ENCODE measurements at regions not wholly inside any gene's neighbourhood (a gene's known extent, or its start where the extent isn't known, plus 50 kb on each side); places are given as distances from the start of the nearest gene placed in this dataset.

DNA sequence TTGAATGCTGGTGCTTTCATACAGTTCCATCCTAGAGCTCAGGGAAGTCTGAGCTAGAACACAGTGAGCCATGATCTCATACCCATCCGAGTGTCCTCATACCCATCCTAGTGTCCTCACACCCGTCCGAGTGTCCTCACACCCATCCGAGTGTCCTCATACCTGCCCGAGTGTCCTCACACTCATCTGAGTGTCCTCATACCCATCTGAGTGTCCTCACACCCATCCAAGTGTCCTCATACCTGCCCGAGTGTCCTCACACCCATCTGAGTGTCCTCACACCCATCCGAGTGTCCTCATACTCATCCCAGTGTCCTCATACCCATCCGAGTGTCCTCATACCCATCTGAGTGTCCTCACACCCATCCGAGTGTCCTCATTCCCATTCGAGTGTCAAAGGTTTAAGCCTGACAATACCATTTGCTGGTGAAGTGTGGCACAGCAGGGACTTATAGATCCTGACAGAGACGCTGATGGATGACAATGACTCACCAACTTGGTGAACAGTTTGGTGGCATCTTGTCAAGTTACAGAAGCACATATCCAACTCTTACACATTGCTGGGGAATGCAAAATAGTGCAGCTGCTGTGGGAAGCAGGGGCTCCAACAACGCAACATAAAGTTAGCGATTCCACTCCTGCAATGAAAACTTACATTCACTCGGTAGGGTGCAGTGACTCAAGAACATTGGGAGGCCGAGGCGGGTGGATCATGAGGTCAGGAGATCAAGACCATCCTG lies 77.0 kb upstream of the COL5A1 start:
- TF ChIP-seq GATA2 (IDR thresholded peaks at IDR 0.05; ENCODE audit: low read depth, low read length) = no peak

DNA sequence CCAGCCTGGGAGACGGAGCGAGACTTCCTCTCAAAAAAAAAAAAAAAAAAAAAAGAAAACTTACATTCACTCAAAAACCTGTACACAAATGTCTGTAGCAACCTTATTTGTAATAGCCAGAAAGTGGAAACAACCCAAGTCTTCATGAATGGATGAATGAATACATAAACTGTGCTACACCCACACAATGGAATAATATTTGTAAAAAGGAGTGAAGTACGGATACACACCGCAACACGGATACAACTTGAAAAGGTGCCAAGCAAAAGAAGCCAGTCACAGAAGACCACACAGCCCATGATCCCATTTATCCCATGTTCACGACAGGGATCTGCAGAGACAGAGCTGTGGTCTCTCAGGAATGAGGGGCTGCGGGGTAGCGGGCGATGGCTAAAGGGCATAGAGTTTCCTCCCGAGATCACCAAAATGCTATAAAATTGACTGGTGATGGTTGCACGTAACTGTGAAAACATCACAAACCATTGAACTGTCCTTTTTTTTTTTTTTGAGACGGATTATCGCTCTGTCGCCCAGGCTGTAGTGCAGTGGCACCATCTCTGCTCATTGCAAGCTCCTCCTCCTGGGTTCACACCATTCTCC lies 76.2 kb upstream of the COL5A1 start:
- TF ChIP-seq GATA3 (IDR thresholded peaks at IDR 0.05; ENCODE audit: low read depth, low read length) (no peak), GATA2 (IDR thresholded peaks at IDR 0.05; ENCODE audit: low read depth, low read length) (no peak)

DNA sequence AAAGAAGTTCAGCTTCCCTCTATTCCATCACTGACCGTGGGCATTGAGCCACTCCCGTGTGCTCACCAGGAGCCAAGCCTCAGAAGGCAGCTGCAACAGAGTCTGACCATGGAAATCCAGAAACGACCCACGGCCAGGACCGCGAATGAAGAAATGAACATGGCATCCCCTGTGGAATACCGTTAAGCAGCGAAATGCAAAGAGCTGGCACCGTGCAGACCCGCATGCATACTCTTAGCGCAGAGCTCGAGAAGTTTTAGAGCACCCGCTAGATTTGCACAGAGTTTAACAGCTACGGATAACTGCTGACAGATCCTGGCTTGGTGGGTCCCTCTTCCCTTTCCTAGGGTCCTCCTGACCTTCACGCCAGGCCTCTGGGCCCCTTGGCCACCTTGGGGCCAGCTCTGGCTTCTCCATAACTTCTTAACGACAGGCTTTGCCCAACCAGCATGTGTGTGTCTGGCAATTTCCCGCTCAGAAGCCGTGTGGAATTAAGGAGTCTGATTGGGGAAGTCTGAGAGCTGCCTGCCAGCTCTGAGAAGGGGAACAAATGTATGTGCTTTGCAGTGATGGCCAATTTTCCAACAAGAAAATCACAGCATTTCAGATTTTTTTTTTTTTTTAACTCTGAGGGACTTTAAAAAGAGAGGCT lies 75.3 kb upstream of the COL5A1 start:
- TF ChIP-seq GATA3 (IDR thresholded peaks at IDR 0.05; ENCODE audit: low read depth, low read length) (no peak), GATA2 (IDR thresholded peaks at IDR 0.05; ENCODE audit: low read depth, low read length) (no peak)

DNA sequence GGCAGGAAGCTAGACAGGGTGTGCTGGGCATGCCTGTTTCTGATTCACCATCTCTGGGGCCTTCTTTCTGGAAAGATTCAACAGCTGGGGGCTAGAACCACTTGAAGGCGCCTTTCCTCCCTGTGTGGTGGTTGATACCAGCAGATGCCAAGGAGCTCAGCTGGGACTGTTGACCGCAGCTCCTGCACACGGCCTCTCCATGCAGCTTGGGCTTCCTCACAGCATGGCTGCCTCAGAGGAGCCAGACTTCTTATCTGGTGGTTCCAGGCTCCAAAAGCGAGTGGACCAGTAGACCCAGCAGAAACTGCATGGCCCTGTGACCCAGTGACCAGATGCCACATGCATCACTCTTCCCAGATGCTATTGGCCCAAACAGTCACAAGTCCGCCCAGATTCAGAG lies 74.7 kb upstream of the COL5A1 start:
- TF ChIP-seq GATA2 (IDR thresholded peaks at IDR 0.05; ENCODE audit: low read depth, low read length) = no peak
- TF ChIP-seq GATA3 (IDR thresholded peaks at IDR 0.05; ENCODE audit: low read depth, low read length) = no peak

DNA sequence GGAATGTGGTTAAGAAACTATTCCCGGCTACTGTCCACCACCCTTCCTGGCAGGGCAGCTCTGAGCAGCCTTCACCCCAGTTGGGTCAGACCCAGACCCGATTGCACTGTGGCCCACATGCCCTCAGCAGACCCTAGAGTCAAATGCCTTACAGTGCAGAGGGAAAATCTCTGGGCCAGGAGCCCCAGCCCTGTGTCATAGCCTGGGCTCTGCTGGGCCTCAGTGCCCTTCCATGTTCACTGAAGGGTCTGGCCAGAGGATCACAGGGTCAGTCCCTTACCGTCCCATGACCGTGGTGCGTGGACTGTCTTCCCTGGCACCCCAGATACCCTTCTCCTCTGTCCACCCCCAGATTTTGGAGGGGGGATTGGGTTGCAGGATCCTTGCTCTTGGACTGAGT lies 73.5 kb upstream of the COL5A1 start:
- TF ChIP-seq GATA2 (IDR thresholded peaks at IDR 0.05; ENCODE audit: low read depth, low read length) (no peak), GATA3 (IDR thresholded peaks at IDR 0.05; ENCODE audit: low read depth, low read length) (no peak)

DNA sequence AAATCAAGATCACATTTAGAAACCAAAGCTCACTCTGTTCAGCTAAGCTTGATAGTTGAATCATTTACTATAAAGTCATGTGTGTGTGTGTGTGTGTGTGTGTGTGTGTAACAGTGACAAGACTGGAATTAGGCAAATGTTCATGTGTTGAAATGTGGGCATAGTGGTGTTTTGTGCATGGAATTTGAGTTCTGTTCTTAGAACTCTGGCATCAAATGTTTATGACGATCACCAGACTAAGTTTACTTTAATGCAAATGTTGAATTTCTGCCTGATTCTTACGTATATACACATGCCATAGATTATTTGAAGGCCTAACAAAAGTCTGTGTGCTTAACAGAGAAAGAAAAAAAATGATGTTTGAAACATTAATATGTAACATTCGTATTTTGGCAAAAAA lies 72.8 kb upstream of the COL5A1 start:
- no peak for TF ChIP-seq GATA2 (IDR thresholded peaks at IDR 0.05; ENCODE audit: low read depth, low read length)
- no peak for TF ChIP-seq GATA3 (IDR thresholded peaks at IDR 0.05; ENCODE audit: low read depth, low read length)

DNA sequence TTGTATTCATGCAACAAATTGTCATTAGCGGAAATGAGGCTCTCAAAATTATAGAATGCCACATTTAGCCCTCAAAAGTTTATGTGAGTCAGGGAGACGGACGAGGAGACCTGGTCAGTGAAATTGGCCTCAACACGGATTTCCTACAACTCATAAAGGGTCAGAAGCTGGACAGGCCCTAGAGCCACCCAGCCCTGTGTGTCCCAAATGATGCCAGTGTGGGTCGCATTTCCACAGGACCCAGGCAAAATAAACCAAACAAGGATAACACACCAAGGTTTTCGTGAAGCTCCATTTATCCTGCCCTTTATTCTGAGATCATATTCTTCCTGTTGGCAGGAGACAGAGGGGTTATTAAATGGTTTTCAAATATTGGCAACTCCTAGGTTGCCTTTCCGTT lies 72.0 kb upstream of the COL5A1 start:
- TF ChIP-seq GATA2 (IDR thresholded peaks at IDR 0.05; ENCODE audit: low read depth, low read length) (no peak), GATA3 (IDR thresholded peaks at IDR 0.05; ENCODE audit: low read depth, low read length) (no peak)

DNA sequence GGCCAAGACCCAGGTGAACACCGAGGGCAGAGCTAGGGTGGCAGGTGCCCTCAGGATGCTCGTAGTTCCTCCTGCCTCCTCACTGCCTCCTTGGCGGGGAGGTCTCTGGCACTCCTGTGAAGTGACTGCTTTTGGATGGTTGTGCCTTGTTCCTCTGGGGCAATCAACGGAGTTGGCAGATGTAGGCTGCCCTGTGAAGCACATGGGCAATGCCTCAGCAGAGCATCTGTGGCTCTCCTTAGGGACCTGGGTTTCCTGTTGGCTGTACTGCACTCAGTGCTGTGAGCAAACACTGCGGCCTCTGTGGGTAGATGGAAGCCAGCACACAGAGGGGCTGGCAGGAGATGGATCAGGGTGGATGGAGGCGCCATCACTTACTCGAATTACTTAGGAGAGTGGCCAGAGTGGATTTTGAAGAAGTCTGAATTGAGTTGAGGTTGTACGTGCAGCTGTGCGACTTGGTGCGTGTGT lies 71.4 kb upstream of the COL5A1 start:
- TF ChIP-seq GATA2 (IDR thresholded peaks at IDR 0.05; ENCODE audit: low read depth, low read length) (no peak), GATA3 (IDR thresholded peaks at IDR 0.05; ENCODE audit: low read depth, low read length) (no peak)

DNA sequence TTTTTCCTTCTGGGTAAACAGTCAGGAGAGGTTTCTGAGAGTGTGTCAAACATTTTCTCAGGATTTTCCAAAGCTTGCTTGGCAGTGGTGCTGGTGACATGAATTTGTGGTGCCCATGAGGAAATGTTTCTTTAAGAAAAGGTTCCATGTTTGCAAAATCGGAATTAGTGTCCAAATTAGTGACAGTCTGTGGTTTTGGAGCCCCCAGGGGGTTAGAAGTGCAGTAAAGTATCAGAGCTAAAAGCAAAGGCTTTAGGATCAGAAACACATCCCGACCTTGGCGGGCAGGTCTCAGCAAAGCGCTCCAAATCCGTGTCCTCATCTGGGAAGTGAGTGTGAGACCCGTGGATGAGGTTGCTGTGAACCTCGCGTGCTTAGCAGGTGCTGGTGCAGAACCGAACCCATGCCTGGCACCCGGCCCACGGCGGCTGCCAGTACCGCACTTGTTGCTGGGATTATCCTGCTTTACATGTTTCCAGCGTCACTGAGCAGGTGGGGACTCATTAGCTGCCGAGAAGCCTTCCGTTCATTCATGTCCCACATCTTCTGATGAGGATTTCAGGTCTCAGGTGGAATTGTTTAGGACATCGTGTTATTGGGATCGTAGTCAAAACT lies 70.8 kb upstream of the COL5A1 start:
- TF ChIP-seq GATA2 (IDR thresholded peaks at IDR 0.05; ENCODE audit: low read depth, low read length) (no peak), GATA3 (IDR thresholded peaks at IDR 0.05; ENCODE audit: low read depth, low read length) (no peak)

DNA sequence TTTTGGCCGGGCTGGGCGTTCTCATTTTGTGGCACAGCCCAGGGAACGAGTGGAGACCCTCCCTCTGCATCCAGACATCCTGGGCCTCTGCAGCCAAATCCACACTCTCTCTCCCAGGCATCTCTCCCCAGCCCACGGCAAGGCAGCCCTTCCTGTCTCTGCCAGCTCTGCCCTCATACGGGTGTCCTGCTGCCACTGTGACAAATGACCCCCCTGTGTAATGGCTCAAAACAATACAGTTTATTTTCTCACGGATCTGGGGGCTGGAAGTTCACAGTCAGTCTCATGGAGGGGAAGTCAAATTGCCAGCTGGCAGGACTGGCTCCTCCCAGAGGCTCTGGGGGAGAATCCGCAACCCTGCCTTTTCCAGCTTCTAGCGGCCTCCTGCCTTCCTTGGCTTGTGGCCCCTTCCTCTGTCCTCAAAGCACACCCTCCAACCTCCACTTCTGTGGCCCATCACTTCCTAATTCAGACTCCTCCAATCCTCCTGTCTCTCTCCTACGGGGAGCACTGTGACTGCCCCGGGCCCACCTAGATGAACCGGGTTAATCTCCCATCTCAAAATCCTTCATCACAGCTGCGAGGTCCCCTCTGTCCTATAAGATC lies 70.2 kb upstream of the COL5A1 start:
- no peak for TF ChIP-seq GATA2 (IDR thresholded peaks at IDR 0.05; ENCODE audit: low read depth, low read length)
- TF ChIP-seq GATA3 (IDR thresholded peaks at IDR 0.05; ENCODE audit: low read depth, low read length) = no peak

DNA sequence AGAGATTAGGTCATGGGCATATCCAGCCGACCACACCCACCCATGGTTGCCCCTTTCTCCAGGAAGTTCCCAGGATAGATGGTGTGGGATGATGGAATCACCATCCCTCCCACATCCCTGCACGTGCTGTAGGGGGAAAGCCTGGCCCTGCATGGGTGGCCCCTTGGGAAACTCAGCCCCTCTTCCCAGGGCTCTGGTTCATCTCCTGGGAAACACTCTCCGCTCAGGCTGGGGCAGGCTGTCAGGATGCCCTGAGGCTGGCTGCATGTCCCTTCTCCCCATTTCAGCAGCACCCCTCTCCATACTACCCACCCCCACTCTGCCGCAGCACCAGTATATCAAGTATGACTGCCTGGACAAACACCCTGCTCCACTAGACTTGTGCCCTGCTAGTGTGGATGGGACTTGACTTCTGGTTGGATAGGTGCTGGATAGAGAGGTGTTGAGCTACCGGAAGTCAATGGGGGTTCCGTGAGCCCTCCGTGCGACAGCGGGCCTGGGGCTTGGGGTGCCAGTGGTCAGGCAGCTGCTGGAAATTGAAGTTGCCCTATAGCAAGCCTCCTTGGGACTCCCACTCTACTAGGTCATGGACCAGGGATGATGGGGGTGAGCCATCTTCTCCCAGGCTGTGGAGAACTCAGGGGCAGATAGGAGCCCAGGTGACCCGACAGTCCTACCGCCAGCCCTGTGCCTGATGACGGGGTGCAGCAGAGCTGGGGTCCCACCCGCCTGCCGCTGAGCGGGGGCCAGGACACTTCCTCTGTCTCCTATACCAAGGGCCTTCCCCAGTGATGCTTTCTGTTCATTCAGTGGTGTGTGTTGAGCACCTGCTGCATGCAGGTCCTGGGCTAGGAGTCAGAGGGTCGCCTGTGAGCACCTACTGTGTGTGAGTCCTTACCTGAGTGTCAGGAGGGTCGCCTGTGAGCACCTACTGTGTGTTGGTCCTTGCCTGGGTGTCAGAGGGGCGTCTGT lies 69.4 kb upstream of the COL5A1 start:
- TF ChIP-seq GATA2 (IDR thresholded peaks at IDR 0.05; ENCODE audit: low read depth, low read length) (no peak), GATA3 (IDR thresholded peaks at IDR 0.05; ENCODE audit: low read depth, low read length) (no peak)

DNA sequence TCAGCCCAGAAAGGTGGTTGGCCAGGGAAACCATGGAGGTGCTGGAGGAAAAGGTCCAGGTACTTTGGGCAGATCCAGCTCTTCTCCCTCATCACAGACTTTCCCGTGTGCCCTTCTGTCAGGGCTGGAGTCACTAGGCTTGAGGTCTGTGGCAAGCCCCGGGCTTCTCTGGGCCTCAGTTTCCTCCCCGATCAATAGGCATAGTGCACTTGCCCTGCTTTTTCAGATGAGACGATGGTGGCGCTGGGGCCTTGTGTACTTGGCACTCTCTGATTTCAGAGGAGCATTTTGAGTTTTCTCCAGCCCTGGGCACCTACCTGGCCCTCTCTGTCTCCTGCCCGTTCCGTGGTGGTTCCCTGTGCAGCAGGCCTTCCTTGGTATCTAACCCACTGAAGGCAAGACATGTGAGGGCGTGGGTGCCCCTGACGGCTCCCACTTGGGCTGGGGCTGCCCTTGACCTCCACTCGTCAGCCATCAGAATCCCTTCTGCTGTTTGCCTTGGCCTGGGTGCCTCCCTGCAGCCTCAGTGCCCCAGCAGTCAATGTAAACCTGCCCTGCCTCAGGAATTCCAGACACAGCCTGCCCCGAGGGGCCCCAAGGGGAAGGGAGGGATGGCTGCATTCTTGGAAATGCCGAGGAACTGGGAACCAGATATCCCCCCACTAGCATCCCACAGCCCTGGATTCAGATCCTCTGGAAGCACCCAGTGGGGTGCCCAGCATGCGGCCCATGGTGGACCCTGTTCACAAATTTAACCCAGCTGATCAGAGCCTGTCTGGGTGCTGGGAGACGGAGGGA lies 66.3 kb upstream of the COL5A1 start:
- no peak for TF ChIP-seq GATA2 (IDR thresholded peaks at IDR 0.05; ENCODE audit: low read depth, low read length)
- no peak for TF ChIP-seq GATA3 (IDR thresholded peaks at IDR 0.05; ENCODE audit: low read depth, low read length)

DNA sequence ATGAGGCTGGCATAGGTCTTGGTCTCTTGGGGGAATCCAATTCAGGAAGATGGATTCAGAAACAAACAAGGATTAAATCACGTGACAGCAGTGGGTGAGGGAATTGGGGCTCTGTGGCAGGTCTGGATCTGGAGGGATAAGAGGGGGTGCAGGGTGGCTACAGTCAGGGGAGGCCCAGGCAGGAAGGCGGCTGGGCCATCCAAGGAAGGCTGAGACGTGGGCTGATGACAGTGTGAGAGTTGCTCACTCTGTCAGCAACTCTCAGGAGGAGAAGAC lies 65.8 kb upstream of the COL5A1 start:
- TF ChIP-seq GATA3 (IDR thresholded peaks at IDR 0.05; ENCODE audit: low read depth, low read length) (no peak), GATA2 (IDR thresholded peaks at IDR 0.05; ENCODE audit: low read depth, low read length) (no peak)

All from SH-SY5Y (cell line).